ENCODE measurements at regions not wholly inside any gene's neighbourhood (a gene's known extent, or its start where the extent isn't known, plus 50 kb on each side); places are given as distances from the start of the nearest gene placed in this dataset.

DNA sequence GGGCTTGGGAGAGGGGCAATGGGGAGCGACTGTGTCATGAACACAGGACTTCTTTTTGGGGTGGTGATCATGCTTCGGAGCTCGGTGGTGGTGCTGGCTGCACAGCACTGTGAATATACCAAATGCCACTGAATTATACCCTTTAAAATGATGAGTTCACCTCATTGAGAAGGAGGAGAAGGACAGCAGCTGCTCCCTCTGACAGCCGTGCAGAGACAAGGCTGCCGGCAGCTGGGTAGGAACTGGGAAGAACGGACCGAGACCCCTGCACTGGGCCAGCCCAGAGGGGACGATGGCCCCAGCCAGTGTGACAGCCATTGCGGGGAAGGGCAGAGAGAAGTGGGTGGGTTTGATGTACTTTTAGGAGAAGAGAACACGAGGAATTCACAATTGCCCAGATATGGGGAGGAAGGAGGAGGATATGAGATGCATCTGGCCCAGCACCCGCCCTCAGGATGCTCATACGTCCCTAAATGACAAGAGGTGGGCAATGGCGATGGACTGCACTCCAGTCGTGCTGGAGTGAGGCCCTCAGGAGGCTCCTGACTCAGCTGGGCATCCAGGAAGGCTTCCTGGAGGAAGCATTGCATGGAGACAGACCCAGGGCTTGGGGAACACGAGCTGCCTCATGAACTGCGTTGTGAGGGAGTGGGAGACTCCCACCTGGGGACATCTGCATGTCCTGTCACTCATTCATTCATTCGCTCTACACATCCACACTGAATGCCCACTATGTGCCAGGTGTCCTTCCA, 64.3 kb upstream of the C14orf180 start:
- TF ChIP-seq SUZ12 (IDR thresholded peaks at IDR 0.05) (no peak), BHLHE40 (IDR thresholded peaks at IDR 0.05; ENCODE audit: borderline replicate concordance) (no peak), ELF4 (IDR thresholded peaks at IDR 0.05) (no peak)
- ChIA-PET CTCF (interaction anchor here (0.7 kb wide), 2 partner anchors 159 to 412 kb away, joined by 3 to 4 read pairs; no protein-coding TSS in a partner anchor), POLR2A (no interaction called here)
- DNase-seq (ENCODE audit: extremely low spot score), result no peak

- CTCF ChIA-PET, result interaction anchor here (0.7 kb wide), 1 partner anchor 411 kb away, joined by 4 read pairs; no protein-coding TSS in a partner anchor
- POLR2A ChIA-PET, result no interaction called here
- TF ChIP-seq CTBP1 (IDR thresholded peaks at IDR 0.05; ENCODE audit: borderline replicate concordance) (no peak), FOXM1 (IDR thresholded peaks at IDR 0.05; ENCODE audit: borderline replicate concordance) (no peak), TARDBP (IDR thresholded peaks at IDR 0.05) (no peak), SUZ12 (IDR thresholded peaks at IDR 0.05) (no peak), BHLHE40 (IDR thresholded peaks at IDR 0.05; ENCODE audit: borderline replicate concordance) (no peak), ELF4 (IDR thresholded peaks at IDR 0.05) (no peak), FOXK2 (IDR thresholded peaks at IDR 0.05) (no peak), PKNOX1 (IDR thresholded peaks at IDR 0.05) (no peak), FOXA1 (IDR thresholded peaks at IDR 0.05) (no peak), L3MBTL2 (conservative IDR thresholded peaks at IDR 0.05) (no peak), SP1 (IDR thresholded peaks at IDR 0.05) (no peak), HDGF (IDR thresholded peaks at IDR 0.05; ENCODE audit: borderline replicate concordance) (no peak), ARNT (IDR thresholded peaks at IDR 0.05) (no peak), LEF1 (IDR thresholded peaks at IDR 0.05; ENCODE audit: borderline replicate concordance) (no peak), ZNF384 (IDR thresholded peaks at IDR 0.05) (no peak), NFRKB (IDR thresholded peaks at IDR 0.05) (no peak)
- no peak for DNase-seq (ENCODE audit: extremely low spot score)
Measured at GRCh38 chr14:104515811-104516780, 63.5 kb upstream of the C14orf180 start.

GRCh38 chr14:104516906-104517305, 62.7 kb upstream of the C14orf180 start:
- ChIA-PET CTCF (no interaction called here), POLR2A (no interaction called here)
- TF ChIP-seq HDGF (IDR thresholded peaks at IDR 0.05; ENCODE audit: borderline replicate concordance), result no peak
- no peak for TF ChIP-seq FOXM1 (IDR thresholded peaks at IDR 0.05; ENCODE audit: borderline replicate concordance)
- TF ChIP-seq SUZ12 (IDR thresholded peaks at IDR 0.05), result no peak
- no peak for TF ChIP-seq ARNT (IDR thresholded peaks at IDR 0.05)
- TF ChIP-seq TARDBP (IDR thresholded peaks at IDR 0.05), result no peak
- no peak for TF ChIP-seq PKNOX1 (IDR thresholded peaks at IDR 0.05)
- TF ChIP-seq SP1 (IDR thresholded peaks at IDR 0.05), result no peak
- no peak for TF ChIP-seq BHLHE40 (IDR thresholded peaks at IDR 0.05; ENCODE audit: borderline replicate concordance)
- no peak for TF ChIP-seq ZNF384 (IDR thresholded peaks at IDR 0.05)
- no peak for TF ChIP-seq L3MBTL2 (conservative IDR thresholded peaks at IDR 0.05)
- DNase-seq (ENCODE audit: extremely low spot score), result no peak

DNA sequence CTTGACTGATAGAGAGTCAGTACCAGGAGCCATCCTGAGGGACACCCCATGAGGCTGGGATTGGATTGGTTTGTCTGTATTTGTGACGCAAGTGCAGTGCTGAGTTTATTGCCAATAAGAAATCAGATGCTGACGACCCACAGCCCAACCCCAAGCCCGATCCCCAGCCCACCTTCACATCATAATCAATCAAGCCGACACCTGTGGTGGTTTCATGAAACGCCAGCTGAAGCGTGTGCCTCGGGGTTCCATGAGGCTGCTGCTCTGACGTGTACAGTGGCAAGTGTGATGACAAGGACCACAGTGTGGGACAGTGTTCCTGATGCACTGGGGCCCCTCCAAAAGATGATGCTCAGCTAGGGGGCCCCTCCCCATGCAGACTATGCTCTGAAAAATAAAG, 62.1 kb upstream of the C14orf180 start:
- DNase-seq (ENCODE audit: extremely low spot score), result no peak
- ChIA-PET POLR2A (no interaction called here), CTCF (no interaction called here)
- TF ChIP-seq ELF4 (IDR thresholded peaks at IDR 0.05) (no peak), CTBP1 (IDR thresholded peaks at IDR 0.05; ENCODE audit: borderline replicate concordance) (no peak), HDGF (IDR thresholded peaks at IDR 0.05; ENCODE audit: borderline replicate concordance) (no peak), L3MBTL2 (conservative IDR thresholded peaks at IDR 0.05) (no peak), SP1 (IDR thresholded peaks at IDR 0.05) (no peak), LEF1 (IDR thresholded peaks at IDR 0.05; ENCODE audit: borderline replicate concordance) (no peak), FOXK2 (IDR thresholded peaks at IDR 0.05) (no peak), BHLHE40 (IDR thresholded peaks at IDR 0.05; ENCODE audit: borderline replicate concordance) (no peak), ZNF384 (IDR thresholded peaks at IDR 0.05) (no peak), PKNOX1 (IDR thresholded peaks at IDR 0.05) (no peak), TARDBP (IDR thresholded peaks at IDR 0.05) (no peak), NFRKB (IDR thresholded peaks at IDR 0.05) (no peak), SUZ12 (IDR thresholded peaks at IDR 0.05) (no peak), ARNT (IDR thresholded peaks at IDR 0.05) (no peak), FOXM1 (IDR thresholded peaks at IDR 0.05; ENCODE audit: borderline replicate concordance) (no peak), FOXA1 (IDR thresholded peaks at IDR 0.05) (no peak)

- TF ChIP-seq NFRKB (IDR thresholded peaks at IDR 0.05), result no peak
- no peak for TF ChIP-seq FOXA1 (IDR thresholded peaks at IDR 0.05)
- no peak for DNase-seq (ENCODE audit: extremely low spot score)
- ChIA-PET CTCF (no interaction called here), POLR2A (no interaction called here)
Measured at GRCh38 chr14:104517867-104518266, 61.7 kb upstream of the C14orf180 start.

All from HEK293T (cell line).